Loucy (cell line): ENCODE measurements at regions not wholly inside any gene's neighbourhood (a gene's known extent, or its start where the extent isn't known, plus 50 kb on each side); places are given as distances from the start of the nearest gene placed in this dataset.

Source experiments
- H2AFZ ChIP-seq: fragments of 200-600 bp; sonication (generic); 2 replicates; pipeline ENCODE4 v1.6.0; 2016; ENCODE audit warnings: antibody characterized with exemption, mild to moderate bottlenecking, low read length, moderate library complexity
- H3F3A ChIP-seq: fragments of 200-600 bp; 2 replicates; pipeline ENCODE4 v1.6.0; 2016; ENCODE audit warnings: antibody characterized with exemption, low read depth, mild to moderate bottlenecking
- H3K27me3 ChIP-seq: fragments of 200-600 bp; sonication (generic); 2 replicates; pipeline ENCODE4 v1.6.1; 2014; ENCODE audit warnings: low read length, mild to moderate bottlenecking; ENCODE audit not compliant: insufficient read depth, poor library complexity, severe bottlenecking
- H3K36me3 ChIP-seq: fragments of 200-600 bp; sonication (generic); 2 replicates; pipeline ENCODE4 v1.6.1; 2016; ENCODE audit warnings: low read length; ENCODE audit not compliant: insufficient read depth
- H3K4me1 ChIP-seq: fragments of 200-600 bp; sonication (generic); 2 replicates; pipeline ENCODE4 v1.5.1; 2014; ENCODE audit warnings: low read length, mild to moderate bottlenecking; ENCODE audit not compliant: insufficient read depth, poor library complexity, severe bottlenecking
- H3K4me2 ChIP-seq: fragments of 200-600 bp; sonication (generic); 2 replicates; pipeline ENCODE4 v1.6.0; 2014; ENCODE audit warnings: antibody characterized with exemption, low read length, low read depth, mild to moderate bottlenecking; ENCODE audit not compliant: poor library complexity, severe bottlenecking
- H3K4me3 ChIP-seq: fragments of 200-600 bp; sonication (generic); 2 replicates; pipeline ENCODE4 v1.5.1; 2014; ENCODE audit warnings: low read length, mild to moderate bottlenecking, mixed read lengths; ENCODE audit not compliant: poor library complexity, severe bottlenecking
- H3K79me2 ChIP-seq: fragments of 200-600 bp; sonication (generic); 2 replicates; pipeline ENCODE4 v1.6.1; 2014; ENCODE audit warnings: low read length; ENCODE audit not compliant: insufficient read depth
- H3K9ac ChIP-seq: fragments of 200-600 bp; sonication (generic); 2 replicates; pipeline ENCODE4 v1.6.0; 2014; ENCODE audit warnings: mild to moderate bottlenecking, low read depth, low read length, moderate library complexity; ENCODE audit not compliant: poor library complexity, severe bottlenecking
- H3K9me2 ChIP-seq: fragments of 200-600 bp; sonication (generic); replicated peaks from 2 replicates; pipeline ENCODE4 v1.6.1; 2016; ENCODE audit warnings: low read depth, low read length, mixed read lengths
- H3K9me3 ChIP-seq: fragments of 200-600 bp; sonication (generic); 2 replicates; pipeline ENCODE4 v1.6.1; 2014; ENCODE audit warnings: mild to moderate bottlenecking, antibody characterized with exemption, low read length, low read depth; ENCODE audit not compliant: insufficient read depth
- H4K20me1 ChIP-seq: fragments of 200-600 bp; sonication (generic); 2 replicates; pipeline ENCODE4 v1.6.0; 2014; ENCODE audit warnings: antibody characterized with exemption, low read length, mild to moderate bottlenecking; ENCODE audit not compliant: insufficient read depth, poor library complexity, severe bottlenecking
- EZH2phosphoT487 ChIP-seq: fragments of 200-600 bp; IDR thresholded peaks from 2 replicates; pipeline ENCODE4 v1.6.1; 2018; ENCODE audit warnings: antibody characterized with exemption, mild to moderate bottlenecking, moderate library complexity, borderline replicate concordance
- TF ChIP-seq, protein P1 (sequence below): fragments of 200-600 bp; sonication (generic); conservative IDR thresholded peaks from 2 replicates; pipeline ENCODE4 v1.5.1; 2014; ENCODE audit warnings: mild to moderate bottlenecking, antibody characterized with exemption, low read length

DNA sequence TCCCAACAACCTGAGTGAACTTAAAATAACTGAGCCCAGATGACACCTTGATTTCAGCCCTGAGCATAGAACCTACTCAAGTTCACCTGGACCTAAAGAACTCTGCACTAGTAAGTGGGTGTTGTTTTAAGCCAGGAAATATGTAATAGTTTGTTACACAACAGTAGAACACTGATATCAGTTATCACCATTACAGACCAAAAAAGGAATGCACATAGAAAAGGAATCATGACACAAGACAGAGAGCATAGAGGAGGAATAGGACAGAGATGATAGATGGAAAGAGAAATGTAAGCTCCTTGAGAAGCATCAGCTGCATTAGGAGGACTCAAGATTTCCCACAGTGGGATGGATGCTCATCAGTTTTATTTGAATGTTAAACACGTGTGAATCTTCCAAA is 1096.9 kb upstream of the SEMA6A start:
- H3K27me3 ChIP-seq = no peaks in the 10 kb centered on the region
- H3K4me3 ChIP-seq = no peak overlapping the region
- H3K9me2 ChIP-seq = no peaks in the 10 kb centered on the region
- H3K36me3 ChIP-seq = no peaks in the 10 kb centered on the region
- H3K79me2 ChIP-seq = no peaks in the 10 kb centered on the region
- no peaks in the 10 kb centered on the region for H4K20me1 ChIP-seq
- H3K9ac ChIP-seq = no peak overlapping the region
- H3F3A ChIP-seq = no peaks in the 10 kb centered on the region
- no peak overlapping the region for H2AFZ ChIP-seq
- TF ChIP-seq, protein P1, sequence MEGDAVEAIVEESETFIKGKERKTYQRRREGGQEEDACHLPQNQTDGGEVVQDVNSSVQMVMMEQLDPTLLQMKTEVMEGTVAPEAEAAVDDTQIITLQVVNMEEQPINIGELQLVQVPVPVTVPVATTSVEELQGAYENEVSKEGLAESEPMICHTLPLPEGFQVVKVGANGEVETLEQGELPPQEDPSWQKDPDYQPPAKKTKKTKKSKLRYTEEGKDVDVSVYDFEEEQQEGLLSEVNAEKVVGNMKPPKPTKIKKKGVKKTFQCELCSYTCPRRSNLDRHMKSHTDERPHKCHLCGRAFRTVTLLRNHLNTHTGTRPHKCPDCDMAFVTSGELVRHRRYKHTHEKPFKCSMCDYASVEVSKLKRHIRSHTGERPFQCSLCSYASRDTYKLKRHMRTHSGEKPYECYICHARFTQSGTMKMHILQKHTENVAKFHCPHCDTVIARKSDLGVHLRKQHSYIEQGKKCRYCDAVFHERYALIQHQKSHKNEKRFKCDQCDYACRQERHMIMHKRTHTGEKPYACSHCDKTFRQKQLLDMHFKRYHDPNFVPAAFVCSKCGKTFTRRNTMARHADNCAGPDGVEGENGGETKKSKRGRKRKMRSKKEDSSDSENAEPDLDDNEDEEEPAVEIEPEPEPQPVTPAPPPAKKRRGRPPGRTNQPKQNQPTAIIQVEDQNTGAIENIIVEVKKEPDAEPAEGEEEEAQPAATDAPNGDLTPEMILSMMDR = no peak
- TF ChIP-seq EZH2phosphoT487 = no peak
- no peak overlapping the region for H3K4me2 ChIP-seq
- no peaks in the 10 kb centered on the region for H3K9me3 ChIP-seq
- no peaks in the 10 kb centered on the region for H3K4me1 ChIP-seq

DNA sequence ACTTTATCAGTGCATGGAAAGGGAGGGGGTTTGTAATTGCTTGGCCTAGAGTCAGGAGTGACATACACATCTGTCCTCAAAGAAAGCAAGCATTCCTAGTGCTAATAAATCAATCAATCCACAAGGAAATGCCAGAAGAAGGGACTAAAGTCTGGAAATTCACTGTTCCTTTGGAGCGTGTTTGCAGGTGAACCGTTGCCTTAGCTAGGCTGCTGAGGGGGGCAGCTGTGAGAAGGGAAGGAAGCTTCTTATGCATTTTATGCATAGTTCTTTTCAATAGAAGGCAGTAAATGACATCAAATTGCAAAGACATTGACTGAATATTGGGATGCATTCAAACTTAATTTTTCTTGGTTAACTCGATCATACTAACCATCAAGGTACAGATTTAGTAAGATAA is 1092.5 kb upstream of the SEMA6A start:
- Histone ChIP-seq H2AFZ (no peak overlapping the region), H3K4me1 (no peaks in the 10 kb centered on the region), H3K9me3 (no peaks in the 10 kb centered on the region), H3K4me3 (no peak overlapping the region), H3K36me3 (no peaks in the 10 kb centered on the region), H3K27me3 (no peaks in the 10 kb centered on the region), H3K79me2 (no peaks in the 10 kb centered on the region), H3K9ac (no peak overlapping the region), H4K20me1 (no peaks in the 10 kb centered on the region), H3F3A (no peaks in the 10 kb centered on the region), H3K4me2 (no peak overlapping the region), H3K9me2 (no peaks in the 10 kb centered on the region)
- TF ChIP-seq, protein P1 = no peak
- no peak for TF ChIP-seq EZH2phosphoT487

DNA sequence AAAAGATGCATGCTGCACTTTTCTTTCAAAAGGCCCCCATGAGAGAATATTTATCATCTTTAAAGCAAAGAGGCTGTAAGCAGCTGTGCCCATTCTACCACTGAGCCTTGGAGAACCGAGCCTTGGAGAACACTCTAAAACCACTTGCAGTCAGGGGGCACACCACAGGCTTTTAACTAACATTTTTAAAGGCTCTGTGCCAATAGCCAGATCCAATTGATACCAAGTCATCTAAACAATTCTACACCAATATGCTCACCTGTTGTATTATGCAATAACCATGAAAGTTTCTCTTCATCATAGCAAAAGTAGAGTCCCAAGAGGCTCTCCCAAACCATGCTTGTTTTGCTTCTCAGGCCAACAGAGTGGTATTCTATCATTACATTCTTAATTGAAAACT is 1090.5 kb upstream of the SEMA6A start:
- Histone ChIP-seq H4K20me1 (no peaks in the 10 kb centered on the region), H3K4me3 (no peak overlapping the region), H3K4me2 (no peak overlapping the region), H3K27me3 (no peaks in the 10 kb centered on the region), H3K36me3 (no peaks in the 10 kb centered on the region), H3K9me3 (no peaks in the 10 kb centered on the region), H3F3A (no peaks in the 10 kb centered on the region), H3K79me2 (no peaks in the 10 kb centered on the region), H3K9ac (no peak overlapping the region), H3K9me2 (no peaks in the 10 kb centered on the region), H2AFZ (no peak overlapping the region), H3K4me1 (no peaks in the 10 kb centered on the region)
- TF ChIP-seq, protein P1 = no peak
- TF ChIP-seq EZH2phosphoT487 = no peak
